PC-9 (cell line): ENCODE measurements at regions not wholly inside any gene's neighbourhood (a gene's known extent, or its start where the extent isn't known, plus 50 kb on each side); places are given as distances from the start of the nearest gene placed in this dataset.

Source experiments
- BruUV-seq: library from RNA; stranded (reverse); fragments of 400-500 nt; replicated peaks from 2 replicates; lab custom pipeline; 2021; lab: Mats Ljungman, UMichigan
- CTCF ChIA-PET: fragments of 300-600 bp; sonication (Branson Sonifier 250); formaldehyde crosslinking; loops from one replicate; lab custom pipeline; 2022; ENCODE audit warnings: antibody characterized with exemption; lab: Charles Lee
- POLR2A ChIA-PET: fragments of 300-600 bp; sonication (Branson Sonifier 250); formaldehyde crosslinking; loops from one replicate; lab custom pipeline; 2022; ENCODE audit warnings: antibody characterized with exemption; ENCODE audit not compliant: unreplicated experiment; lab: Charles Lee
- DNase-seq, 2 experiments: peaks; one replicate each; pipeline versions ENCODE4 v3.0.0 to v3.0.0-alpha.2; 2015 to 2022; ENCODE audit warnings: mixed read lengths in 1 of 2
- H2AFZ ChIP-seq: fragments of 200-600 bp; sonication (generic); 2 replicates; pipeline ENCODE4 v1.8.1; 2017; ENCODE audit warnings: antibody characterized with exemption
- H3F3A ChIP-seq: fragments of 200-600 bp; sonication (generic); 2 replicates; pipeline ENCODE4 v1.8.1; 2017; ENCODE audit warnings: antibody characterized with exemption, mild to moderate bottlenecking, low read depth; ENCODE audit not compliant: insufficient read depth
- H3K27ac ChIP-seq: fragments of 200-600 bp; sonication (generic); 2 replicates; pipeline ENCODE4 v1.6.1; 2016; ENCODE audit warnings: mixed run types
- H3K27me3 ChIP-seq: fragments of 200-600 bp; sonication (generic); 2 replicates; pipeline ENCODE4 v1.6.1; 2016; ENCODE audit warnings: low read depth, mixed run types; ENCODE audit not compliant: insufficient read depth
- H3K36me3 ChIP-seq: fragments of 200-600 bp; sonication (generic); 2 replicates; pipeline ENCODE4 v1.6.1; 2016; ENCODE audit warnings: low read depth, mixed run types
- H3K4me1 ChIP-seq: fragments of 200-600 bp; sonication (generic); replicated peaks from 2 replicates; pipeline ENCODE4 v1.6.1; 2016; ENCODE audit warnings: mixed run types; ENCODE audit not compliant: insufficient read depth
- H3K4me2 ChIP-seq: fragments of 200-600 bp; sonication (generic); 2 replicates; pipeline ENCODE4 v1.6.1; 2017; ENCODE audit warnings: mixed run types
- H3K4me3 ChIP-seq: fragments of 200-600 bp; sonication (generic); 2 replicates; pipeline ENCODE4 v1.6.1; 2016; ENCODE audit warnings: mixed run types
- H3K79me2 ChIP-seq: fragments of 200-600 bp; sonication (generic); 2 replicates; pipeline ENCODE4 v1.6.1; 2017; ENCODE audit warnings: low read depth, mixed run types
- H3K9me2 ChIP-seq: fragments of 200-600 bp; sonication (generic); 2 replicates; pipeline ENCODE4 v1.8.1; 2017; ENCODE audit warnings: mild to moderate bottlenecking; ENCODE audit not compliant: insufficient read depth
- H3K9me3 ChIP-seq: fragments of 200-600 bp; sonication (generic); 2 replicates; pipeline ENCODE4 v1.8.1; 2016; ENCODE audit warnings: low read depth; ENCODE audit not compliant: insufficient read depth
- H4K20me1 ChIP-seq: fragments of 200-600 bp; sonication (generic); 2 replicates; pipeline ENCODE4 v1.8.1; 2017; ENCODE audit not compliant: insufficient read depth
- EZH2 ChIP-seq: fragments of 200-600 bp; sonication (generic); IDR thresholded peaks from 2 replicates; pipeline ENCODE4 v1.8.0; 2017; ENCODE audit warnings: antibody characterized with exemption, low read depth
- intact Hi-C: fragments of 100-400 bp; cut with micrococcal nuclease; formaldehyde crosslinking; loops from one replicate; pipeline ENCODE4 v1.10.0; 2022; ENCODE audit not compliant: unreplicated experiment
- TF ChIP-seq, protein P1 (sequence below): fragments of 200-600 bp; sonication (generic); conservative IDR thresholded peaks from 2 replicates; pipeline ENCODE4 v1.6.1; 2017; ENCODE audit warnings: mixed run types, antibody characterized with exemption, mild to moderate bottlenecking, moderate library complexity

DNA sequence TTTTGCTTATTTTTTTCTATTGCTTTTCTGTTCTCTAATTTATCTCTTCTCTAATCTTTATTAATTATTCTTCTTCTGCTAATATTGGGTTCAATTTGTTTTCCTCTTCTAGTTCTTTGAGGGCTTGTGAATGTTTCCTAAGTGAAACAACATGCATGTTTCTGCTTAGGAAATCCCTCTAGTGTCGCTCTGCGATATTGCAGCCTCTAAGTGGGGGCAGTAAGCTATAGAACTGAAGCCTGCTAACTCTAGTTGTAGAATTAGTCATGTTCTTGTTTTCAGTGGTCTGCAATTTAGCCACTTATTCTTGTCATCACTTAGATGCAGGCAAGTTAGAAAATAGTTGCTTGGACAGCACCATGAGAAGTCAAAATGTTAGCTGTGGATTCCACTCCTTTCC lies 222.6 kb downstream of the SPIN4 start:
- Histone ChIP-seq H4K20me1 (no peaks in the 10 kb centered on the region), H3K9me2 (no peaks in the 10 kb centered on the region), H3K4me2 (no peak overlapping the region), H3F3A (no peaks in the 10 kb centered on the region), H3K4me1 (no peaks in the 10 kb centered on the region), H3K36me3 (no peaks in the 10 kb centered on the region), H3K79me2 (no peaks in the 10 kb centered on the region), H3K27me3 (no peaks in the 10 kb centered on the region), H3K27ac (no peak overlapping the region), H2AFZ (no peak overlapping the region), H3K4me3 (no peak overlapping the region), H3K9me3 (no peaks in the 10 kb centered on the region)
- POLR2A ChIA-PET, result no interaction called here
- peak in 1 of 2 experiments; percentile 2 for DNase-seq
- TF ChIP-seq EZH2, result no peak
- TF ChIP-seq, protein P1, sequence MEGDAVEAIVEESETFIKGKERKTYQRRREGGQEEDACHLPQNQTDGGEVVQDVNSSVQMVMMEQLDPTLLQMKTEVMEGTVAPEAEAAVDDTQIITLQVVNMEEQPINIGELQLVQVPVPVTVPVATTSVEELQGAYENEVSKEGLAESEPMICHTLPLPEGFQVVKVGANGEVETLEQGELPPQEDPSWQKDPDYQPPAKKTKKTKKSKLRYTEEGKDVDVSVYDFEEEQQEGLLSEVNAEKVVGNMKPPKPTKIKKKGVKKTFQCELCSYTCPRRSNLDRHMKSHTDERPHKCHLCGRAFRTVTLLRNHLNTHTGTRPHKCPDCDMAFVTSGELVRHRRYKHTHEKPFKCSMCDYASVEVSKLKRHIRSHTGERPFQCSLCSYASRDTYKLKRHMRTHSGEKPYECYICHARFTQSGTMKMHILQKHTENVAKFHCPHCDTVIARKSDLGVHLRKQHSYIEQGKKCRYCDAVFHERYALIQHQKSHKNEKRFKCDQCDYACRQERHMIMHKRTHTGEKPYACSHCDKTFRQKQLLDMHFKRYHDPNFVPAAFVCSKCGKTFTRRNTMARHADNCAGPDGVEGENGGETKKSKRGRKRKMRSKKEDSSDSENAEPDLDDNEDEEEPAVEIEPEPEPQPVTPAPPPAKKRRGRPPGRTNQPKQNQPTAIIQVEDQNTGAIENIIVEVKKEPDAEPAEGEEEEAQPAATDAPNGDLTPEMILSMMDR, result peak; percentile 67
- CTCF ChIA-PET, result no interaction called here
- intact Hi-C loops, result no loop called here
- BruUV-seq, result no TSS peak

DNA sequence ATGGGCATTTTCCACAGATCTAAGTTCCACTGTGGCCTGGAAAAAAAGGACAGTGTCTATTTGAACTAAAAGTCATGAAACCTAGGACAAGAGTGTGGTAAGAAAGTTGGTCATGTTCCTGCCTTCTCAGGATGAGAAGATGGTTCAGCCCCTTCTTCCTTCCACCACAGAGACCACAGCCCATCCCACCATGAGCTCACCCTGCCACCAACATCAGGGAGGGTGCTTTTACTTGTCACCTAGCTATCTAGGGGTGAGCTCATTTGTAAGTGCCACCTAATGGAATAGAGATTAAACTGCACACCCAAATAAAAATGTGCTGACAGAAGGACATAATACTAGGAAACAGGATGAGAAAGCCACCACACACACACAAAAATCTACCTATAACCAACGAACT lies 235.9 kb downstream of the SPIN4 start:
- no peak overlapping the region for H3K27ac ChIP-seq
- H3K36me3 ChIP-seq, result no peaks in the 10 kb centered on the region
- CTCF ChIA-PET, result no interaction called here
- no peaks in the 10 kb centered on the region for H3K27me3 ChIP-seq
- H4K20me1 ChIP-seq, result no peaks in the 10 kb centered on the region; the same call in 1 of the 2 replicates
- H3K9me3 ChIP-seq, result no peaks in the 10 kb centered on the region
- H3K9me2 ChIP-seq, result no peaks in the 10 kb centered on the region
- no peak overlapping the region for H3K4me3 ChIP-seq
- no peak overlapping the region for H3K4me2 ChIP-seq
- DNase-seq, result no peak
- POLR2A ChIA-PET, result no interaction called here
- H3F3A ChIP-seq, result no peaks in the 10 kb centered on the region
- intact Hi-C loops, result no loop called here
- no peak for TF ChIP-seq EZH2
- TF ChIP-seq, protein P1, result no peak
- no TSS peak for BruUV-seq
- H3K4me1 ChIP-seq, result no peaks in the 10 kb centered on the region
- H2AFZ ChIP-seq, result no peak overlapping the region
- H3K79me2 ChIP-seq, result no peaks in the 10 kb centered on the region

DNA sequence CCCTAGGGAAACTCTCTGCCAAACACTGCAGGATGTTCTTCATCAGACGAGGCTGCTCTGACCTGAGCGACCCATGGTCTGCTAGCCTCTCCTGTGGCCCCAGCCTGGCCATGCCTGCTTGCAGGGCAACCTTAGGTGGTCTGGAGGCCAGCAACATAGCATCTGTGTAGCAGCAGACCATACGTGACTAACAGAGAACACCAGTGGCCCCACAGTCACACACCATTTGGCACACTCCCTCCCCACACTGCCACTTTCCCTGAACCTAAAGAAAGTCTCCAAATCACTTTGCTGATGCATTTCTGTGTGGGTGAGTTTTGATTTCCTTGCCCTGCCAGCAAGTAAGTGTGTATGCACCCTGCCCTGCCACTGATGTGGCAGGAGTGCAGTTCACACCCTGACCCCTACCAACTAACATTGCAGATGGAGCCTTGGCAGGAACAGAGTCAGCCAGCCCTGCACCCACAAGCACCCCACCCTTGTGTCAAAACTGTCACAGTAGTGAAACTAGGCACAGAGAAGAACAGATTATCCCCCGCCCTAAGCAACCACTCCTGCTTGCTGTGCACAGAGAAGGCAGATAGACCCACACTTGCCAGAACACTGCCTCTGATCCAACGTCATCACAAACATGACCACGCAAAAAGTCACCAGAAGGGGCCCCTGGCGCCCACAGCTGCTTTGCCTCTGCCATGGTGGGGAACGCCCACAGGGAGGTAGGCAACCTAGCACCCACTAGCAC lies 249.1 kb downstream of the SPIN4 start:
- Histone ChIP-seq H4K20me1 (no peaks in the 10 kb centered on the region), H3K27me3 (no peaks in the 10 kb centered on the region), H3K9me2 (no peaks in the 10 kb centered on the region), H3K27ac (no peak overlapping the region), H3K4me2 (no peak overlapping the region), H2AFZ (no peak overlapping the region), H3K79me2 (no peaks in the 10 kb centered on the region), H3F3A (no peaks in the 10 kb centered on the region), H3K36me3 (no peaks in the 10 kb centered on the region), H3K4me3 (no peak overlapping the region), H3K4me1 (no peaks in the 10 kb centered on the region), H3K9me3 (no peaks in the 10 kb centered on the region)
- DNase-seq, result no peak
- no TSS peak for BruUV-seq
- intact Hi-C loops, result no loop called here
- CTCF ChIA-PET, result no interaction called here
- POLR2A ChIA-PET, result no interaction called here
- TF ChIP-seq, protein P1, result no peak
- no peak for TF ChIP-seq EZH2
